HCT116 (cell line): ENCODE measurements at regions not wholly inside any gene's neighbourhood (a gene's known extent, or its start where the extent isn't known, plus 50 kb on each side); places are given as distances from the start of the nearest gene placed in this dataset.

Source experiments
- ATAC-seq: fragments of 200-7000 bp; cut with Tn5 transposase; 2 replicates; pipeline ENCODE4 v1.9.1; 2020; ENCODE audit warnings: mild to moderate bottlenecking, moderate library complexity
- BruUV-seq: library from RNA; stranded (reverse); fragments of 400-500 nt; replicated peaks from 2 replicates; lab custom pipeline; 2021; lab: Mats Ljungman, UMichigan
- CTCF ChIA-PET: fragments of 300-600 bp; sonication (Branson Sonifier 250); formaldehyde crosslinking; loops from one replicate; lab custom pipeline; 2021; ENCODE audit warnings: antibody characterized with exemption; lab: Charles Lee
- POLR2A ChIA-PET: fragments of 300-600, 350-600 bp; sonication (Branson Sonifier 250); formaldehyde crosslinking; loops from one replicate; lab custom pipeline; 2021; ENCODE audit warnings: antibody characterized with exemption; lab: Charles Lee
- RAD21 ChIA-PET, 2 experiments: fragments of 300-600 bp; sonication (Branson Sonifier 250); formaldehyde crosslinking; loops; one replicate each; lab custom pipeline; 2023; ENCODE audit warnings: low total read pairs in 2 of 2; ENCODE audit not compliant: uncharacterized antibody in 2 of 2, unreplicated experiment in 2 of 2, low non-redundant PET in 1 of 2; lab: Charles Lee
- DNase-seq: peaks from one replicate; pipeline ENCODE4 v3.0.0-alpha.2; 2010; ENCODE audit warnings: low read depth, low spot score
- H2AFZ ChIP-seq: fragments of 200-600 bp; shearing (Covaris generic), sonication (generic); 2 replicates; pipeline ENCODE4 v1.6.1; 2017; ENCODE audit warnings: low read depth, mixed run types, mixed read lengths, antibody characterized with exemption, low read length; ENCODE audit not compliant: poor library complexity, severe bottlenecking
- H3K27ac ChIP-seq: 2 replicates; pipeline ENCODE4 v1.5.1; 2012; ENCODE audit warnings: low read depth, low read length
- H3K27me3 ChIP-seq: fragments of 200-600 bp; sonication (generic); 2 replicates; pipeline ENCODE4 v1.6.1; 2016; ENCODE audit warnings: mixed run types, low read length, mixed read lengths; ENCODE audit not compliant: insufficient read depth
- H3K36me3 ChIP-seq, 2 experiments: fragments of 200-500 bp in 1 of 2; fragments of 200-600 bp in 1 of 2; sonication (Bioruptor generic) in 1 of 2; sonication (generic) in 1 of 2; 2 replicates each; pipeline versions ENCODE4 v1.5.1 to v1.6.1; 2014 to 2016; ENCODE audit warnings: low read length in 2 of 2, inconsistent platforms in 1 of 2, mixed read lengths in 1 of 2, mixed run types in 1 of 2; ENCODE audit not compliant: insufficient read depth in 2 of 2, control insufficient read depth in 1 of 2
- H3K4me1 ChIP-seq, 2 experiments: fragments of 200-600 bp in 1 of 2; sonication (generic) in 1 of 2; 2 replicates each; pipeline versions ENCODE4 v1.5.1 to v1.6.1; 2012 to 2017; ENCODE audit warnings: low read length in 2 of 2, inconsistent platforms in 1 of 2, mild to moderate bottlenecking in 1 of 2, mixed read lengths in 1 of 2, mixed run types in 1 of 2, moderate library complexity in 1 of 2; ENCODE audit not compliant: insufficient read depth in 2 of 2, control insufficient read depth in 1 of 2
- H3K4me2 ChIP-seq: fragments of 200-600 bp; sonication (generic); 2 replicates; pipeline ENCODE4 v1.6.1; 2017; ENCODE audit warnings: mixed run types, low read length, mixed read lengths
- H3K4me3 ChIP-seq, 2 experiments: fragments of 200-600 bp in 1 of 2; sonication (generic) in 1 of 2; replicated peaks in 1 of 2; 2 replicates each; pipeline ENCODE4 v1.5.1; 2011 to 2016; ENCODE audit warnings: low read length in 2 of 2, control low read depth in 1 of 2, low read depth in 1 of 2, mild to moderate bottlenecking in 1 of 2, mixed read lengths in 1 of 2, mixed run types in 1 of 2
- H3K79me2 ChIP-seq: fragments of 200-600 bp; sonication (generic); 2 replicates; pipeline ENCODE4 v1.6.1; 2017; ENCODE audit warnings: mild to moderate bottlenecking, mixed run types, low read length, moderate library complexity, mixed read lengths; ENCODE audit not compliant: insufficient read depth
- H3K9ac ChIP-seq: fragments of 200-600 bp; sonication (generic); 2 replicates; pipeline ENCODE4 v1.6.1; 2016; ENCODE audit warnings: low read length, mixed read lengths
- H3K9me2 ChIP-seq: fragments of 200-600 bp; sonication (generic), shearing (Covaris generic); 2 replicates; pipeline ENCODE4 v1.6.1; 2017; ENCODE audit warnings: mixed run types, mild to moderate bottlenecking, moderate library complexity; ENCODE audit not compliant: insufficient read depth
- H3K9me3 ChIP-seq, 2 experiments: fragments of 200-500 bp in 1 of 2; fragments of 200-600 bp in 1 of 2; sonication (Bioruptor generic) in 1 of 2; sonication (generic) in 1 of 2; 2 replicates each; pipeline ENCODE4 v1.6.1; 2014 to 2017; ENCODE audit warnings: low read length in 2 of 2, mixed read lengths in 2 of 2, inconsistent platforms in 1 of 2, low read depth in 1 of 2, mild to moderate bottlenecking in 1 of 2, mixed run types in 1 of 2, moderate library complexity in 1 of 2; ENCODE audit not compliant: control insufficient read depth in 1 of 2, insufficient read depth in 1 of 2
- H4K20me1 ChIP-seq: fragments of 200-600 bp; sonication (generic), shearing (Covaris generic); 2 replicates; pipeline ENCODE4 v1.6.1; 2017; ENCODE audit warnings: mixed run types, mild to moderate bottlenecking, moderate library complexity; ENCODE audit not compliant: insufficient read depth
- CEBPB ChIP-seq: IDR thresholded peaks from 2 replicates; pipeline ENCODE4 v1.6.1; 2012; ENCODE audit warnings: low read depth
- EGR1 ChIP-seq: IDR thresholded peaks from 2 replicates; pipeline ENCODE4 v1.6.1; 2012; ENCODE audit warnings: low read depth
- EZH2 ChIP-seq: fragments of 200-600 bp; sonication (generic); IDR thresholded peaks from 2 replicates; pipeline ENCODE4 v1.6.1; 2017; ENCODE audit warnings: antibody characterized with exemption, mixed run types
- EZH2phosphoT487 ChIP-seq: fragments of 200-600 bp; IDR thresholded peaks from 2 replicates; pipeline ENCODE4 v1.6.1; 2018; ENCODE audit warnings: antibody characterized with exemption, borderline replicate concordance
- FOSL1 ChIP-seq: IDR thresholded peaks from 2 replicates; pipeline ENCODE4 v1.6.1; 2012; ENCODE audit warnings: low read depth
- JUND ChIP-seq: IDR thresholded peaks from 2 replicates; pipeline ENCODE4 v1.6.1; 2012
- POLR2AphosphoS5 ChIP-seq: IDR thresholded peaks from 2 replicates; pipeline ENCODE4 v1.6.1; 2011; ENCODE audit warnings: mild to moderate bottlenecking, low read depth, low read length, moderate library complexity
- REST ChIP-seq: IDR thresholded peaks from 2 replicates; pipeline ENCODE4 v1.6.1; 2012; ENCODE audit warnings: low read depth
- SIN3A ChIP-seq: IDR thresholded peaks from 2 replicates; pipeline ENCODE4 v1.6.1; 2012; ENCODE audit warnings: low read depth
- SP1 ChIP-seq: IDR thresholded peaks from 2 replicates; pipeline ENCODE4 v1.6.1; 2012; ENCODE audit warnings: low read depth
- ZBTB33 ChIP-seq: IDR thresholded peaks from 2 replicates; pipeline ENCODE4 v1.6.1; 2011; ENCODE audit warnings: mild to moderate bottlenecking, low read length, moderate library complexity; ENCODE audit not compliant: insufficient replicate concordance; ENCODE audit errors: extremely low read depth
- intact Hi-C: fragments of 100-400 bp; cut with micrococcal nuclease; formaldehyde crosslinking; loops from 2 replicates; pipeline ENCODE4 v1.10.0; 2022
- TF ChIP-seq, protein P1 (sequence below), 3 experiments: fragments of 200-600 bp in 1 of 3; sonication (generic) in 1 of 3; IDR thresholded peaks in 2 of 3; conservative IDR thresholded peaks in 1 of 3; 2 replicates each; pipeline ENCODE4 v1.5.1; 2012 to 2017; ENCODE audit warnings: low read depth in 2 of 3, low read length in 2 of 3, antibody characterized with exemption in 1 of 3, borderline replicate concordance in 1 of 3, control low read depth in 1 of 3, mild to moderate bottlenecking in 1 of 3, mixed read lengths in 1 of 3, mixed run types in 1 of 3, moderate library complexity in 1 of 3; ENCODE audit not compliant: insufficient read depth in 1 of 3
- TF ChIP-seq, protein P2 (sequence below): IDR thresholded peaks from 2 replicates; pipeline ENCODE4 v1.6.1; 2012

DNA sequence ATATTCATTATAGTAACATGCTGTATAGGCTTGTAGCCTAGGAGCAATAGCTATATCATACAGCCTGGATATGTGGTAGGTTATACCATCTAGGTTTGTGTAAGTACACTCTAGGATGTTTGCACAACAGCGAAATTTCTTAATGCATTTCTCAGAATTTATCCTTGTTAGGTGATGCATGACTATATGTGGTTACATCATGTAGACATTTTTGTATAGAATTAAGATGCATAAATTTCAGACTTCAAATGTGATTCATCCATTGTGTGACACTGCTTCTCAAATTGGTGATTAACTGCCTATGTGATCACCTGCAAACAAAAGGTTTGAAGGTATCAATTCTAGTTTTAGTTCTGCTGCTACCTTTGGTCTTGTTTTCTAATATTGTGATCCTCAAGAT lies 1787.0 kb upstream of the PIK3C3 start:
- no peaks in the 10 kb centered on the region for H3K4me1 ChIP-seq
- H3K27me3 ChIP-seq, result no peaks in the 10 kb centered on the region
- CTCF ChIA-PET, result no interaction called here
- no peak overlapping the region for H3K27ac ChIP-seq
- intact Hi-C loops, result no loop called here
- no peak overlapping the region for H3K4me3 ChIP-seq
- TF ChIP-seq CEBPB (no peak), JUND (no peak), SIN3A (no peak), POLR2AphosphoS5 (no peak), FOSL1 (no peak), ZBTB33 (no peak), EZH2 (no peak), REST (no peak), EGR1 (no peak), EZH2phosphoT487 (no peak), SP1 (no peak)
- TF ChIP-seq, protein P1, sequence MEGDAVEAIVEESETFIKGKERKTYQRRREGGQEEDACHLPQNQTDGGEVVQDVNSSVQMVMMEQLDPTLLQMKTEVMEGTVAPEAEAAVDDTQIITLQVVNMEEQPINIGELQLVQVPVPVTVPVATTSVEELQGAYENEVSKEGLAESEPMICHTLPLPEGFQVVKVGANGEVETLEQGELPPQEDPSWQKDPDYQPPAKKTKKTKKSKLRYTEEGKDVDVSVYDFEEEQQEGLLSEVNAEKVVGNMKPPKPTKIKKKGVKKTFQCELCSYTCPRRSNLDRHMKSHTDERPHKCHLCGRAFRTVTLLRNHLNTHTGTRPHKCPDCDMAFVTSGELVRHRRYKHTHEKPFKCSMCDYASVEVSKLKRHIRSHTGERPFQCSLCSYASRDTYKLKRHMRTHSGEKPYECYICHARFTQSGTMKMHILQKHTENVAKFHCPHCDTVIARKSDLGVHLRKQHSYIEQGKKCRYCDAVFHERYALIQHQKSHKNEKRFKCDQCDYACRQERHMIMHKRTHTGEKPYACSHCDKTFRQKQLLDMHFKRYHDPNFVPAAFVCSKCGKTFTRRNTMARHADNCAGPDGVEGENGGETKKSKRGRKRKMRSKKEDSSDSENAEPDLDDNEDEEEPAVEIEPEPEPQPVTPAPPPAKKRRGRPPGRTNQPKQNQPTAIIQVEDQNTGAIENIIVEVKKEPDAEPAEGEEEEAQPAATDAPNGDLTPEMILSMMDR (IDR thresholded peaks at IDR 0.05 in 2 of 3, conservative IDR thresholded peaks at IDR 0.05 in 1 of 3; ENCODE audit: borderline replicate concordance in 1 of 3, insufficient read depth in 1 of 3, low read depth in 2 of 3, low read length in 2 of 3), result no peak
- TF ChIP-seq, protein P2, sequence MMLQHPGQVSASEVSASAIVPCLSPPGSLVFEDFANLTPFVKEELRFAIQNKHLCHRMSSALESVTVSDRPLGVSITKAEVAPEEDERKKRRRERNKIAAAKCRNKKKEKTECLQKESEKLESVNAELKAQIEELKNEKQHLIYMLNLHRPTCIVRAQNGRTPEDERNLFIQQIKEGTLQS, result no peak
- H3K79me2 ChIP-seq, result no peaks in the 10 kb centered on the region
- ATAC-seq, result no peak
- DNase-seq, result no peak
- no peak overlapping the region for H3K4me2 ChIP-seq
- H3K9me3 ChIP-seq, result peaks cover 0 to 3% of the 10 kb centered on the region in 2 experiments; a peak in 1 of 4 replicates
- no peaks in the 10 kb centered on the region for H4K20me1 ChIP-seq
- no peak overlapping the region for H2AFZ ChIP-seq
- BruUV-seq, result no TSS peak
- RAD21 ChIA-PET, result no interaction called here
- no peaks in the 10 kb centered on the region for H3K9me2 ChIP-seq
- H3K9ac ChIP-seq, result no peak overlapping the region
- POLR2A ChIA-PET, result no interaction called here
- no peaks in the 10 kb centered on the region for H3K36me3 ChIP-seq
